HG02885 (cell line): ENCODE measurements at regions not wholly inside any gene's neighbourhood (a gene's known extent, or its start where the extent isn't known, plus 50 kb on each side); places are given as distances from the start of the nearest gene placed in this dataset.
A peak's percentile ranks its signal among the peaks of the same experiment; 100 is the strongest.
"Not testable (repeated sequence)": the region's sequence is repeated elsewhere in the genome, so short reads cannot be mapped to it uniquely, and the experiment has no call there.

Experiments used
- ATAC-seq: cut with Tn5 transposase; IDR thresholded peaks from one replicate; pipeline ENCODE4 v1.9.1; 2021; ENCODE audit warnings: mild to moderate bottlenecking; ENCODE audit not compliant: unreplicated experiment, poor library complexity

DNA sequence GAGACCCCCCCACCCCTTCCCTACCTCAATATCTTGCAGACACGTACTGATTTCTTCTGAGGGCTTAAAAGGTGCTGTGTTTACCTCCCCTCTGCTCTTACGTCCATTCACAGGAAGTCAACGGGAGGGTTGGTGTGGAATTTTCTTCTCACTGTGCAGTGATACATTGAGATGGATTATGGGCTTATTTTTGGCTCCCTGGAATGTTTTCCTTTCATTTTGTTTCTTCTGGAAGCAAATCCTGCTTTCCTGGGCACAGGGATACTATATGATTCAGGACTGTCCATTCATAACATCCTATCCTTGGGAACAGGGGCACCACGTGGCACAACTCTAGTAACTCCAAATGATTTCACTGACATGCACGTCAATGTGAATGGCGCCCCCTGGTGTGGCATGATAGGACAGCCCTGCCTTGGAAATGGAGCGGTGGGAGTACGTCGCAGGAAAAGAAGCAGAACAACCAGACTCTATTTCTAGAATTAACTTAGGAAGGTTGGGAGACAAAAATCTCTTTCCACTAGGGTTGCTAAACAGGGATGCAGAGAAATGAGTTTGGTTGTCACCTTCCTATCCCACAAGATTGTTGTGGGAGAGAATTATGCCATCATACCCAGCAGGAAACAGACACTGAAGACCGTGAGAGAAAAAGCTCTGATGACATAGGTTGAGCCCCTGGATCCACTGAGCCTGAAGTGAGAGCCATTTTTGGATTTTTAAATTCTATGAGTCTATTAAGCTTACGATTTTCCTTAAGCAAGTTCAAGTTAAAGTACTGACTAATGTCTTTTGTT lies 146.5 kb upstream of the RAG2 start:
- peak; percentile 27 for ATAC-seq

DNA sequence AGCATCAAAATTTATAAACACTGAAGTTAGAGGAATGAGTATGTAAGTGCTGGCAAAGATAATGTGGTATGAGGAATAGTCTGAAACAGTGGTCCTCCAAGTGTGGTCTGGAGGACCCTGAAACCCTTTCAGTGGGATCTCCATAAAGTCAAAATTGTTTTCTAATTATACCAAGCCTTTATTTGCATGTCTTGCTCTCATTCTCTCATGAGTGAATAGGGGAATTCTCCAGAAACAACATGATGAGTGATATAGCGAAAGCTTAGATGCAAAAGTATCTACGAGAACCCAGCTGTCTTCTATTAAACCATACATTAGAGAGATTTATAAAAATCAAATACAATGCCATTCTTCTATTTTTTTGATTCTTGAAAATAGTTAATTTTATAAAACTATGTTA lies 145.0 kb upstream of the RAG2 start:
- peak; percentile 64 for ATAC-seq

DNA sequence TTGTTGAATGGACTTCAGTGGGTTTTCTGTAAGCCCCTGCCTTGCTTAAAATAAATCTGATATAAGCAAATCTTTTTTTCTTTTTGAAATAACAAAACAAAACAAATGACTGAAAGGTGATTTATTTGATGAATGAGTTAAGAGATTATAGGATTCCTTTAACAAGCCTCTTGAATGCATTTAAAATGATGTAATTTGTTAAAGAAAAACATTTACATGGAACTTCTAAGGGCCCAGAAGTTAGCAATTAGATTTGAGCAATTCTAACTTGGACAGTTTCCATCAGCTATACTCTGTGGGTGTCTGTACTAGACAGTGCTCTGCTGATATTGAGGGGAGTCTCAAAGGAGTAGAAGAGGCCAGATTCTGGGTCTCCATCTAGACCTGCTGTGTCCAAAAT lies 143.5 kb upstream of the RAG2 start:
- no peak for ATAC-seq

DNA sequence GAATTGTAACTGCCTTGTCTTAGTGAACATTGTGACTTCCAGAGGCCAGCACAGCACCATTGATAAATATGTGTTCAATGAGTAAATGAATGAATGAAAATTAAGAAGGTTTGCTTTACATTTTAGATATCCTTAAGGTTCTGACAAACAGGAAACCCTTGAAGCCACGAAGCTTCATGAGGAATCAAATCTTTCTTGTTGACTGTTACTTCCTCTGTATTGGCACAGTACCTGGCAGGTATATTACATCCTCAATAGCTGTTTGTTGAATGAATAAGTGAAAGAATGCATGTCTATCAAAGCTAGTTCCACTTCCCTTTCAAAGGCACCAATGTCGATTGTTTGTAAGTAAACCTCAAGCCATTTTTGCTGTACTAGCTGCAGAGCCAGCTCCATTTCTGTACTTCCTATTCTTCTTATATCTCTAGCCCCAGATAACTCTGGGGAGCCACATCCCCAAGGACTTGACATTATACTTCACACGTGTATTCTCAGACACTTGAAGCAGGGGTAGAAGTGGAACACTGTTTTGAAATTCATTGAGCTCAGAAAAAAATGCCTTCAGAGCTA lies 140.3 kb upstream of the RAG2 start:
- ATAC-seq: peak; percentile 28

DNA sequence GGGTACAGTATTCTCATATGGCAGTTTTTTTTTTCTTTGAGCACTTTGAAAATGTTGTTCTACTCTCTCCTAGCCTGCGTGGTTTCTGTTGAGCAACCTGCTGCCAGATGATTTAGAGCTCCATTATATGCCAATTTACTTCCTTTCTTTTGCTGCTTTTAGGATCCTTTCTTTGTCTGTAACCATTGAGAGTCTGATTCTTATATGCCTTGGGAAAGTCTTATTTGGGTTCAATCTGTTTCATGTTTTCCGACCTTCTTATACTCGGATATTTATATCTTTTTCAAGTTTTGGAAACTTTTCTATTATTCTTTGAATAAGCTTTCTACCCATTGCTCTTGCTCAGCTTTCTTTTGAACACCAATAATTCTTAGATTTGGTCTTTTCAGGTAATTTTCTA lies 138.1 kb upstream of the RAG2 start:
- ATAC-seq: no peak

DNA sequence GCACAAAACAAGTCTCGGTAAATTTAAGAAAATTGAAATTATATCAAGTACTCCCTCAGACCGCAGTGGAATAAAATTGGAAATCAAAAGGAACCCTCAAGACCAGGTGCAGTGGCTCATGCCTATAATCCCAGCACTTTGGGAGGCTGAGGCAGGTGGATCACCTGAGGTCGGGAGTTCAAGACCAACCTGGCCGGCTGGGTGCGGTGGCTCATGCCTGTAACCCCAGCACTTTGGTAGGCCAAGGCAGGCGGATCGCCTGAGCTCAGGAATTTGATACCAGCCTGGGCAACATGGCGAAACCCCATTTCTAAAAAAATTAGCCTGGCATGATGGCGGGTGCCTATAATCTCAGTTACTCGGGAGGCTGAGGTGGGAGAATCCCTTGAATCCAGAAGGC lies 135.7 kb upstream of the RAG2 start:
- not testable (repeated sequence) for ATAC-seq

DNA sequence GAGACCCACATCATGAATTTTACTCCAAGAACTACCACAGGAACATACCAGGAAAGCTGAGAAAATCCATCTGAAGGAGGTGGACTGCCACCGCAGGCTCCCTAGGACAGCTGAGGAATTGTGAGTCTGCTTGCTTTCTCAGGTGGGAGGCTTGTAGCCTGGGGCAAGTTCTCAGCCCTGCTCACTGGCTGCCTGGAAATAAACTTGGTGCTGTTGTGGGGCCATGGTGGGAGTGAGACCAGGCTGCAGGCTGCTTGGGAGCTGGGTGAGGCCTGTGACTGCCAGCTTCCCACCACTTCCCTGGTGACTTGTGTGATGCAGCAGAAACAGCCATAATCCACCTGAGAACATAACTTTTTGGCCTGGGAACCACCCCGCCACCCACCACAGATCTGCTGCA lies 132.7 kb upstream of the RAG2 start:
- no peak for ATAC-seq

DNA sequence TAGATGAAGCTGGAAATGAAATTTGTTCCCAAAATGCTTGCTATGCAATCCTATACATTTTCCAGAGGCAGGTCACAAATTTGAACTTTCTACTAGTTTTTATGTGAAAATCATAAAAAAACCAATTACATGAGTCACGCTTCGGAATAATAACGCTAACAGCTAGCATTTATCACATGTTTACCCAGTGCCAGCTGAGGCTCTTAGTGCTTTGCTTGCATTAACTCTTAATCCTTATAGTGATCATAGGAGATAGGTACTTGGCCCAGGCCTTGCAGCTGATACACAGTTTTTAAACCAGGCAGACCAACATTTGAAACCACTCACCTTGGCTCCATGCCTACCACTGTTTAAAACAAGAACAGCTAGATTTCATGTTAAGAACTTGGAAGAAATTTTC lies 131.8 kb upstream of the RAG2 start:
- no peak for ATAC-seq

DNA sequence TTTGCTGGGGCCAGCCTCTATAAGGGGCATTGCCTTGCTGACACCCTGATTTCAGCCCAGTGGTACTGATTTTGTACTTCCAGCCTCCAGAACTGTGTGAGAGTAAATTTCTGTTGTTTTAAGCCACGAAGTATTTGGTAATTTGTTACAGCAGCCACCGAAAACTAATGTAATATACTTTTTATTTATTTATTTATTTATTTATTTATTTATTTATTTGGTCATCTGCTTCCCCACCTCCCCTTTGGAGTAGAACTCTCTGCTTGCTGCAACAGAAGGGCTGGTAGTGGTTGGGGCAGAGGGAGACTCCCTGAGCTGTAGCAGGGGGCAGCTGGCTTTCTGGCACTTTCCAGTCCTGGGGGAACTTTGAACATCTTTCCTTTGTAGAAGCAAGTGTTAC lies 128.4 kb upstream of the RAG2 start:
- ATAC-seq: no peak

DNA sequence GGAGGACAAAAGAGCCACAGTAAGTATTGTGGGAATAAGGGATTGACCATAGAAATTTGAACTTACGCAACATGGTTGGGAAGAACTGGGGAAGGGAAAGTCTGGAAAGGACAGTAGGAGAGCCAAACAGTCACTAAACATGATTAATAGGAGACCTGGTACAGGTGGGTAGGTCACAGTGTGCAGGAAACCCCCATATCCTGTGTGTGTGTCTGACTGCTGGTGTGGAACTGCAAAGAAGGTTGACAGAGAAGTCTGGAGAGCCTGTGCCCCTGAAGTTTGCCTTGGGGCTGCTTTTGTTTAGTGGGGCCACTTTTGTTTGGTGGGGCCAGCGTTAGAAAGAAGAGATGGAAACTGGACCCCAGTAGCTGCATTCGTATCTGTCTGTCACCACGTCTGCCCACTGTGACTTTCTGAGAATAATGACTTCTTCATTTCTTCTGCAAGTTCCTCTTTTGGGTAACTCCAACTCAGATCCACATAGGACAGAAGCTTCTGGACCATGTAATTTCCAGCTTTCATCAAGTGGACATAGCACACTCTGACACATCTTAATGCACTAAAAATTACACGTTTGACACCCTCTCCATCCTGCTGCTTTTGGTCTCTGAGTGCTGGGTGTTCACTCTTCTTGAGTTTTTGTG lies 126.8 kb upstream of the RAG2 start:
- ATAC-seq: peak; percentile 83

DNA sequence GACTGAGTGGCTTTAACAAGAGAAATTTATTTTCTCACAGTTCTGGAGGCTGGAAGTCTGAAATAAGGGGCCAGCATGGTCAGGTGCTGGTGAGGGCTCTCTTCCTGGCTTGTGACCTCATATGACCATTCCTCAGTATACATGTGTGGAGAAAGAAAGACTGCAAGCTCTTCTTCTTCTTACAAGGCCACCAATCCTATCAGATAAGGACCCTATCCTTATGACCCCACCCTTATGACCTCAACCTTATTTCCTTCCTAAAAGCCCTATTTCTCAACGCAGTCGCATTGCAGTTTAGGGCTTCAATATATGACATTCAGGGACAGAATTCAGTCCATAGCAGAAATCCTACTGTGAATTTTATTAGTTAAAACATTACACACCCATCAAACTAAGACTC lies 124.4 kb upstream of the RAG2 start:
- ATAC-seq: no peak

DNA sequence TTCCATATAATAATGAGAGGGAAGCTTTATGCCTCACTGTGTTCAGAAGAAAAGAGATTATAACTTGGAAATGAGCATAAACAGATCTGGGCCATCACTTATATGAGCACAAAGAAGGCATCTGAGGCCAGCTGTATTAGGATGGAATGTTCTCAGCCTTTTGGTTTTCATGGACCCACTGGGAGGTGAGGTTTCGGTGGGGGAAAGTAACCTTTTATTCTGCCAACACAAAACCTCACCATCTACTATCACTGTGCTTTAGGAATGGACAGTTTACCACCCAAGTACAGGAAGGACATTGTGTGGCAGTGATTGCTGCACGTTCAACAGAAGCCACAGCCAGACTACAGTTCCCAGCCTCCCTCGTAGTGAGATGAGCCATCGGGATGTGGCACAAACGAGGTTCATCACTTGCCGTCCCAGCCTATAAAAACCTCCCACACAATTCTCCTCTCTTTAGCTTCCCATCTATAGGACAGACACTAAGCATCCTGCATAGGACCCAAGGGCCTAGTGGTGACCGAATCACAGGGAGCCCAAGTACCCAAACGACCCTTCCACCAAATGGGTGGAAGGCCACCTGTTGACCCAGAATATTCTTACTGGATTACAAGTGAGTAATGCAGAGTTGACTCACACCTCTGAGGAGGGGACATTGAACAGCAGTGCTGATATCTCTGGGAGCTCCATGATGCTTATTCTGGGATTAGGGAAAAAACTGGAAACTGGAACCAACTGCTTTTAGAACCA lies 121.5 kb upstream of the RAG2 start:
- ATAC-seq: no peak

DNA sequence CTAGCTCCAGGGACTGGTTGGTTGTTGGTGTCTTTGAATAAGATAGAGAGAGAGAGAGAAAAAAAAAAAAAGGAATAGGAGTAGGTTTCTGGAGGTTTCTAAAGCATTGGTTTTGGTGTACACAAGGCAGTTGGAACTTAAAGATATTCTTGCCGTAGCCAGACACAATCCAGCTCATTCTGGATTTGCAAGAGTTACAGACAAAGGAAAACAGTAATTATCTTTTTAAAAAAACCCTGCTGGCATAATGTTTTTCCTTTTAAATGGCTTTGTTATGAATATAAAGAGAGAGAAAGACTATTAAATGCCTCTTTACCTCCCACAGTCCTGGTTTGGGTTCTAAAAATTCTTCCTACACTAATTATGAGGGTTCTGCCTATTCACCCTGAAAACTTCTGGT lies 120.4 kb upstream of the RAG2 start:
- ATAC-seq: no peak

DNA sequence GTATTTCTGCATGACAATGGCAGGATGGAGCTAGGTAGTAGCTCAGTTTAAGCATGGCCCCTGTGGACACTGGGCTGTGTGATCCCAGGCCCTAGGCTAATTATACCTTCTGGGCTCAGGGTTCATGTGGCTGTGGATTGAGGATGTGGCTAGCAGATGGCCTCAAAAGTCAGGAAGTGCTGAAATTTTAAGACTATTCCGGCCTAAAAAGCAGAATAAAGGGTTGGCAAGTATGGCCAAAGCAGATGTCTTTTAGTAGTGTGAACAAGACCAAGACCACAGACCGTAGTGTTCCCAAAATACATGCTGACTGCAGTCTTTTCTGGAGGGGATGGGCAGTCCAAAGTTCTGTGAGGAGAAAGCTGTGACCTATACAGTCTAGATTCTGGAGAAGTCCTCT lies 115.7 kb upstream of the RAG2 start:
- no peak for ATAC-seq

DNA sequence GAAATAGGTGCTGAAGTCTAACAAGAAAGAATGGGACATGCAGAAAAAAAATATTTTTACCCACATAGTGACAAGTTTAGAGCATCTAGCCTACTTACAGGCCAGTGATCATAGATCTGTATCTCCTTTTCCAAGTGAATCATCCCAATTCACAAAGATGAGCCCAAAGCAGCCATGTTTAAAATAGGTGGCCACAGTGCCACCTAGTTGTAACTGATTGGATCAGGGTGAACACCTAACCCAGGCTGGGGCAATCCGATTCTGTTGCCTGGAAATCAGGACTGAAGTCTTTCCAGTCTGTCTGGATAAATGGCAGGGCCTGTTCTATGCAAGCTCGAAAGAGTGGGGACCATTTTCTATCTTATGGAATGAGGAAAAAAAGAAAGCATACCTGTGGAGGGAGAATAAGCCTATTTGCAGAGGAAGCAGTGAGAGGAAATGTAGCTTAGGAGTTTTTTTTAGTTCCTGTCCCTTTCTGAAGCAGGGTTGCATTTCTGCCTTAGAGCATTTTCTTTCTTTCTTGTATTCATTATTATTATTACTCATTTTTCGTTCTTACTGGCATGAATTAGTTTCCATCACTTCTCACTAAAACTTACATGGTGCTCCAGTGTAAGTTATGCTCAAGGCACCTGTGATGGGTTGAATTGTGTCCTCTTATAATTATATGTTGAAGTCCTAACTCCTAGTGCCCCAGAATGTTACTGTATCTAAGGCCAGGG lies 113.2 kb upstream of the RAG2 start:
- peak; percentile 44 for ATAC-seq
